ENCODE measurements at regions not wholly inside any gene's neighbourhood (a gene's known extent, or its start where the extent isn't known, plus 50 kb on each side); places are given as distances from the start of the nearest gene placed in this dataset.

- TF ChIP-seq, protein P1, sequence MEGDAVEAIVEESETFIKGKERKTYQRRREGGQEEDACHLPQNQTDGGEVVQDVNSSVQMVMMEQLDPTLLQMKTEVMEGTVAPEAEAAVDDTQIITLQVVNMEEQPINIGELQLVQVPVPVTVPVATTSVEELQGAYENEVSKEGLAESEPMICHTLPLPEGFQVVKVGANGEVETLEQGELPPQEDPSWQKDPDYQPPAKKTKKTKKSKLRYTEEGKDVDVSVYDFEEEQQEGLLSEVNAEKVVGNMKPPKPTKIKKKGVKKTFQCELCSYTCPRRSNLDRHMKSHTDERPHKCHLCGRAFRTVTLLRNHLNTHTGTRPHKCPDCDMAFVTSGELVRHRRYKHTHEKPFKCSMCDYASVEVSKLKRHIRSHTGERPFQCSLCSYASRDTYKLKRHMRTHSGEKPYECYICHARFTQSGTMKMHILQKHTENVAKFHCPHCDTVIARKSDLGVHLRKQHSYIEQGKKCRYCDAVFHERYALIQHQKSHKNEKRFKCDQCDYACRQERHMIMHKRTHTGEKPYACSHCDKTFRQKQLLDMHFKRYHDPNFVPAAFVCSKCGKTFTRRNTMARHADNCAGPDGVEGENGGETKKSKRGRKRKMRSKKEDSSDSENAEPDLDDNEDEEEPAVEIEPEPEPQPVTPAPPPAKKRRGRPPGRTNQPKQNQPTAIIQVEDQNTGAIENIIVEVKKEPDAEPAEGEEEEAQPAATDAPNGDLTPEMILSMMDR (IDR thresholded peaks at IDR 0.05), result no peak
- TF ChIP-seq POLR2A (IDR thresholded peaks at IDR 0.05), result no peak
Observed at GRCh38 chr14:22500525-22500924, 88.5 kb downstream of the DAD1 start.
